ACC112 (cell line): ENCODE measurements at regions not wholly inside any gene's neighbourhood (a gene's known extent, or its start where the extent isn't known, plus 50 kb on each side); places are given as distances from the start of the nearest gene placed in this dataset.
"Not testable (repeated sequence)": the region's sequence is repeated elsewhere in the genome, so short reads cannot be mapped to it uniquely, and the experiment has no call there.

Source experiments
- H2AFZ ChIP-seq: fragments of 200-600 bp; sonication (generic); one replicate; pipeline ENCODE4 v1.6.0; 2017; ENCODE audit warnings: antibody characterized with exemption, low read length; ENCODE audit not compliant: unreplicated experiment
- H3K27ac ChIP-seq: fragments of 200-600 bp; sonication (generic); 2 replicates; pipeline ENCODE4 v1.5.1; 2014; ENCODE audit warnings: low read depth, mild to moderate bottlenecking, antibody characterized with exemption, low read length, moderate library complexity
- H3K27me3 ChIP-seq: fragments of 200-600 bp; sonication (generic); 2 replicates; pipeline ENCODE4 v1.6.1; 2014; ENCODE audit warnings: mild to moderate bottlenecking, antibody characterized with exemption, low read length, moderate library complexity, mixed read lengths; ENCODE audit not compliant: insufficient read depth
- H3K36me3 ChIP-seq: fragments of 200-600 bp; sonication (generic); 2 replicates; pipeline ENCODE4 v1.6.1; 2016; ENCODE audit warnings: mild to moderate bottlenecking, antibody characterized with exemption, low read length, moderate library complexity, mixed read lengths; ENCODE audit not compliant: insufficient read depth
- H3K4me1 ChIP-seq: fragments of 200-600 bp; sonication (generic); one replicate; pipeline ENCODE4 v1.6.1; 2016; ENCODE audit warnings: low read length, mixed read lengths; ENCODE audit not compliant: insufficient read depth, unreplicated experiment, control insufficient read depth
- H3K4me3 ChIP-seq: fragments of 200-600 bp; sonication (generic); 2 replicates; pipeline ENCODE4 v1.5.1; 2014; ENCODE audit warnings: mild to moderate bottlenecking, low read depth, low read length
- H3K79me2 ChIP-seq: fragments of 200-600 bp; sonication (generic); one replicate; pipeline ENCODE4 v1.6.0; 2016; ENCODE audit warnings: low read length; ENCODE audit not compliant: control insufficient read depth, unreplicated experiment, insufficient read depth

DNA sequence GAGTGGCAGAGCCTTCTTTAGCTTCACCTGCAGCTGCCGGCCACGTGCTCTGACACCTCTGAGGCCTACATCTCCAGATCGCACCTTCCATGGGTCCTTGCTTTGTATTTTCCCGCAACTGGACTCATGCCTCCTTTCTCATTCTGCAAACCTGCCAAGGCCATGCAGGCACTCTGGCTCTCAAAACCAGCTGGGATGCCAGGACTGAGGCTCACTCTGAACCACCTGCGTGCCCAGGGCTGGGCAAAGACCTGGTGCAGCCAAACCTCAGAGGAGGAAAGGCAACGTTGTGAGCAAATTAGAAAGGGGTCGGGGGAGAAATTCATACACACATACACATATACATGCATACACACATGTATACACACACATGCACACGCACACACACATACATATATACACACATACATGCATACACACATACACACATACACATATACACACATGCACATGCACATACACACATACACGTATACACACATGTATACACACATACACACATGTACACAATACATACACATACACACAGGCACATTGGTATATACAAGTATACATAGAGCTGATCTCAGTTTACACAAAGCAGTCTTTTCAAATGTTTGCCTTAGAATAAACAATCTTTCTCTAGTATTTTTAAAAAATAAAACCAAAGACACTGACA, 125.2 kb downstream of the RTP5 start:
- Histone ChIP-seq H3K4me3 (no peak overlapping the region), H3K27me3 (peaks cover 3% of the 10 kb centered on the region; the same call in 1 of the 2 replicates), H3K79me2 (no peaks in the 10 kb centered on the region), H2AFZ (no peak overlapping the region), H3K27ac (no peak overlapping the region), H3K36me3 (no peaks in the 10 kb centered on the region), H3K4me1 (no peaks in the 10 kb centered on the region)

DNA sequence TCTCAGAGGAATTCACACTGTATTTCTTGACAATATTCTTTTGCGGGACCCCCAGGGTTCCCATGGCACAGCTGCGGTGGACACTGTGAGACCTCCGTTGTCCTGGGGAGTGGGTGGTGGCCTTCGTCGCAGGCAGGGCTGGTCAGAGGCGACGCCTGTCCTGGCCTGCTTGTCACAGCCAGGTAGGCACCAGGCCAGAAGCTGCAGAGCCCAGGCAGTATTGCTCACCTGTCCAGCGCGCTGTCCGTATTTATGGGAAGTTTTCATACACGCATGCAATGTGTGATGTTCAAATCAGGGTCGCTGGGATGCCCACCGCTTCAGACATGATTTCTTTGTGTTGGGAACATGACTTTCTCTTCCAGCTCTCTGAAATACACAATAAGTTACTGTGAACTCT, 126.6 kb downstream of the RTP5 start:
- no peaks in the 10 kb centered on the region for H3K79me2 ChIP-seq
- no peak overlapping the region for H3K4me3 ChIP-seq
- H3K27ac ChIP-seq = no peak overlapping the region
- H3K36me3 ChIP-seq = no peaks in the 10 kb centered on the region
- no peaks in the 10 kb centered on the region for H3K4me1 ChIP-seq
- no peak overlapping the region for H2AFZ ChIP-seq
- peaks cover 14% of the 10 kb centered on the region; the same call in 1 of the 2 replicates for H3K27me3 ChIP-seq

DNA sequence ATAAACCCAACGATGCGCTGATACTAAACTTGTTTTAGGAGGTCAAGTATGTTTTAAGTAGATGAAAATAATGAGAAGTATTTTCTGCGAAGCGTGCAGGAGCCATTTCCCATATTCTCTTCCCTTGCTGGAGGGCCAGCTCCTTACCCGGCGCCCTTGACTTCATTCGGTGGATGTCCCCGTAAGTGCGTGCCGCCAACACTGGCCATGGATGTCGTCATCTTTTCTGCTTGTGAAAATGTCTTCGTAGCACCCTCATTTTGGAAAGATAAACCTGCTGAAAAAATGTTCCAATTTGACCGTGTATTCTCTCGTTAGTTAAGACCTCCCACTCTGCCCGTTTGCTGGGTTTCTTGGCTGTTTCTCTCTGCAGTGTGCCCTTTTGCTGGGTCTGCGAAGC, 127.5 kb downstream of the RTP5 start:
- Histone ChIP-seq H3K36me3 (no peaks in the 10 kb centered on the region), H3K27ac (no peak overlapping the region), H3K4me1 (no peaks in the 10 kb centered on the region), H3K79me2 (no peaks in the 10 kb centered on the region), H2AFZ (no peak overlapping the region), H3K4me3 (no peak overlapping the region), H3K27me3 (peaks cover 16% of the 10 kb centered on the region; the same call in 1 of the 2 replicates)

DNA sequence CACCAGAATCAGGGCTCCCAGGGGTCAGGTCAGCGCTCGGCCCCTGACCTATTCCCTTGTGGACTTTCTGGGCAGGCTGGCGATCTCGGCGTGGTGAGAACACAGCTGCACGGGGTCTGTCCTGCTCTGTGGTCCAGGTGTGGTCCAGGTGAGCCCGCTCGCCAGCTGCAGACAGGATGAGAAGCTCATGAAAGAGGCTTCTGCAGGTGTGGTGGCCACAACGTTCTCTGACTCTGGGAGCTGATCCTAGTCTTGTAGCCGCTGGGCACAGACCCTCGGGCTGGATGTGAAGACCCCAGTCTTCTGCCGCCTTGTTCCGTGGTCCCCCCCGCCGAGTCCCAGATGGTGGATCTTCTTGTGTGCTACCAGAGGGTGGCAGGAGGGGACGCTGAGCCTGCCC, 129.7 kb downstream of the RTP5 start:
- H3K36me3 ChIP-seq = no peaks in the 10 kb centered on the region
- no peak overlapping the region for H2AFZ ChIP-seq
- H3K4me1 ChIP-seq = no peaks in the 10 kb centered on the region
- H3K79me2 ChIP-seq = no peaks in the 10 kb centered on the region
- peaks cover 16% of the 10 kb centered on the region; the same call in 1 of the 2 replicates for H3K27me3 ChIP-seq
- no peak overlapping the region for H3K27ac ChIP-seq
- H3K4me3 ChIP-seq = no peak overlapping the region

DNA sequence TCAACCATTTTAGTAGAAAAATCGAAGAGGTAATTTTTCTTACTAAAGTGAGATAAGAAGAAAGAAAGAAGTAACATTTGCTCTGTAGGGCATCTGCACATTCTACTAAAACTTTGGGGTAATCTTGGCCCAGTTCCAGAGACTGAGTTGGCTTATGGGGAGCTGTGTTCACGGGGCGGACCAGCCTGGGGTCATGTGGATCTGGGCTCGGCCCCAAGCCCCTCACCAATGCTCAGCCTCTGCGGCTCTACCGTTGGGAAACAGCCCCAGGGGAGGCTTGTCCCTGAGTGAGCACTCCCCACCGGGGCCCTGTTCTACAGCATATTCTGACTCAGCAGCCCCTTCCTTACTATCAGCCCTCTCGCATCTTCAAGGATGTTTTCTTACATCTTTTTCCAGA, 132.3 kb downstream of the RTP5 start:
- Histone ChIP-seq H3K27me3 (peaks cover 16% of the 10 kb centered on the region; the same call in 1 of the 2 replicates), H3K36me3 (no peaks in the 10 kb centered on the region), H3K79me2 (no peaks in the 10 kb centered on the region), H3K4me1 (no peaks in the 10 kb centered on the region), H2AFZ (no peak overlapping the region), H3K27ac (no peak overlapping the region), H3K4me3 (no peak overlapping the region)

DNA sequence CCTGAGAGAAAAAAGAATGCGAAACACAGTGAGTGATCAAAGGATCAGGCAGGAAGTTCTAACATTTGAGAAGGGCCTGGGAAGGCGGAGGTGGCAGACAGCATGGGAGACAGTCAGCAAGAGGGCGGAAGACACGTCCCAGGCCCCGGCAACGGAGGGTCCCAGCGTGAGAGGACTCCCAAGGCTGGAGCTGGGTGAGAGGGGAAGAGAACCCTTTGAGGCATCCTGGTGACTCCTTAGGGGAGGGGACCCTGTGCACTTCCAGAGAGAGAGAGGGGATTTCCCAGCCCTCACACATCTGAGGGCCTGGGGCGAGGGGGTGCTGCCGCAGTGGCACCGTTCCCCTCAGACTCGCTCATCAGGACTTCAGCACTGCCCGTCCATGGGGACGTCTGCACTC, 133.4 kb downstream of the RTP5 start:
- no peaks in the 10 kb centered on the region for H3K79me2 ChIP-seq
- H3K4me1 ChIP-seq = no peaks in the 10 kb centered on the region
- H2AFZ ChIP-seq = no peak overlapping the region
- H3K27ac ChIP-seq = no peak overlapping the region
- H3K27me3 ChIP-seq = peaks cover 16% of the 10 kb centered on the region; the same call in 1 of the 2 replicates
- no peaks in the 10 kb centered on the region for H3K36me3 ChIP-seq
- no peak overlapping the region for H3K4me3 ChIP-seq

DNA sequence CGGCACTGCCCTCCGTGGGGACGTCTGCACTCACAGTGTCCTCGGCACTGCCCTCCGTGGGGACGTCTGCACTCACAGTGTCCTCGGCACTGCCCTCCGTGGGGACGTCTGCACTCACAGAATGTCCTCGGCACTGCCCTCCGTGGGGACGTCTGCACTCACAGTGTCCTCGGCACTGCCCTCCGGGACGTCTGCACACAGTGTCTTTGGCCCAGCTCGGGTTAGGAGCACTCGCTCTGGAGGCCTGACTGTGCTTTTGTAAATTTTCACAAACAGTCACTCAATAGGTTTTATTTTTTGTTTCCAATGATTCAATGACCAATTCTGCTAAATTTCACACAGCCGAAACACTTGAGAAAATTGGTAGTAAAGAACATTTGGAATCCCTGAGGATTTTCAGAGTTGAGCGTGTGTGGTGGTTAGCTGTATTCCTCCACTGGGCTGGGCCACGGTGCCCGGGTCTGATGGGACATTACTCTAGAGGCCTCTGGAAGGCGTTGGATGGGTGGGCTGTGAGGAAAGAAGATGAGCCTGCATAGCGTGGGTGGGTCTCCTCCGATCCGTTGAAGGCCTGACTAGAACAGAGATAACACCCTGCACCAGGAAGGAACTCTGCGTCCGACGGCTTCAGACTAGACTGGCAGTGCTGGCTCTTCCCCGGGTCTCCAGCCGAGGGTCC, 134.8 kb downstream of the RTP5 start:
- H3K27ac ChIP-seq = no peak overlapping the region
- H3K4me3 ChIP-seq = no peak overlapping the region
- H3K4me1 ChIP-seq = no peaks in the 10 kb centered on the region
- no peaks in the 10 kb centered on the region for H3K36me3 ChIP-seq
- no peaks in the 10 kb centered on the region for H3K79me2 ChIP-seq
- H3K27me3 ChIP-seq = peaks cover 16% of the 10 kb centered on the region; the same call in 1 of the 2 replicates
- no peak overlapping the region for H2AFZ ChIP-seq

DNA sequence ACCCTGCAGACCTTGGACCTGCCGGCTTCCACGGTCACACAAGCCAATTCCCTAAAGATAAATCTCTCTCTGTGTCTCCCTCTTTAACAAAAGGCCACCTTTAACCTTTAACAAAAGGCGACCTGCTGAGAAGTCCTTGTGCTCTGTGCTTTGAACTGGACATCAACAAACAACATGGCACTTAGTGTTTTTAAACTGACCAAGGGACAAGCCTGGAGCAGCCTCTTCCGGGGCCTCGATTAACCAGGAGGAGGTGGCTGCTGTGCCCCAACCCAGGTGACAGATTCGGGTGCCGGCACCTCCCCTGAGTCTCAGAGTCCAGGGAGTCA, 135.3 kb downstream of the RTP5 start:
- no peak overlapping the region for H3K27ac ChIP-seq
- peaks cover 11% of the 10 kb centered on the region; the same call in 1 of the 2 replicates for H3K27me3 ChIP-seq
- H3K4me3 ChIP-seq = no peak overlapping the region
- H3K4me1 ChIP-seq = no peaks in the 10 kb centered on the region
- no peak overlapping the region for H2AFZ ChIP-seq
- no peaks in the 10 kb centered on the region for H3K79me2 ChIP-seq
- no peaks in the 10 kb centered on the region for H3K36me3 ChIP-seq

DNA sequence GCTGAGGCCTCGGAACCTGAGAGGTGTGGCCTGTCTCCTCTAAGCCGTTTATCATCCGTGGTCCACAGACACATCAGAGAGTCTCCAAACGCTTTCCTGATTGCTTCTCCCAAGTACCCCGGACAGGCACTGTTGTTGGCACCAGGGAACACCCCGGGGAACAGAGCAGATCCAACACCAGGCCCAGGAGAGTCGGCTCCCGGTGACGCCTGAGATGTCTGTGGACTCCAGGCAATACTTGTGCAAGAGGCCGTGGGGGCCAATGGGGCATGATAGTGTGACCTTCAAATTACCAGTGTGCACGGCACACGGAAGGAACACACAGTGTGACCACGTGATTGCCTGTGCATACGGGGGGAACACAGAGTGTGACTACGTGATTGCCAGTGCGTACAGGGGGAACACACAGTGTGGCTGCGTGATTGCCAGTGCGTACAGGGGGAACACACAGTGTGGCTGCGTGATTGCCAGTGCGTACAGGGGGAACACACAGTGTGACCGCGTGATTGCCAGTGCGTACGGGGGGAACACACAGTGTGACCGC, 136.6 kb downstream of the RTP5 start:
- not testable (repeated sequence) for H3K4me1 ChIP-seq, H3K27ac ChIP-seq, H2AFZ ChIP-seq, H3K36me3 ChIP-seq, H3K79me2 ChIP-seq, H3K27me3 ChIP-seq, H3K4me3 ChIP-seq

DNA sequence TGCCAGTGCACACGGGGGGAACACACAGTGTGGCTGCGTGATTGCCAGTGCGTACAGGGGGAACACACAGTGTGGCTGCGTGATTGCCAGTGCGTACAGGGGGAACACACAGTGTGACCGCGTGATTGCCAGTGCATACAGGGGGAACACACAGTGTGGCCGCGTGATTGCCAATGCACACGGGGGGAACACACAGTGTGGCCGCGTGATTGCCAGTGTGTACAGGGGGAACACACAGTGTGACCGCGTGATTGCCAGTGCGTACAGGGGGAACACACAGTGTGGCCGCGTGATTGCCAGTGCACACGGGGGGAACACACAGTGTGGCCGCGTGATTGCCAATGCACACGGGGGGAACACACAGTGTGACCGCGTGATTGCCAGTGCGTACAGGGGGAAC, 139.4 kb downstream of the RTP5 start:
- not testable (repeated sequence) for H2AFZ ChIP-seq, H3K4me3 ChIP-seq, H3K27ac ChIP-seq, H3K4me1 ChIP-seq, H3K79me2 ChIP-seq, H3K27me3 ChIP-seq, H3K36me3 ChIP-seq

DNA sequence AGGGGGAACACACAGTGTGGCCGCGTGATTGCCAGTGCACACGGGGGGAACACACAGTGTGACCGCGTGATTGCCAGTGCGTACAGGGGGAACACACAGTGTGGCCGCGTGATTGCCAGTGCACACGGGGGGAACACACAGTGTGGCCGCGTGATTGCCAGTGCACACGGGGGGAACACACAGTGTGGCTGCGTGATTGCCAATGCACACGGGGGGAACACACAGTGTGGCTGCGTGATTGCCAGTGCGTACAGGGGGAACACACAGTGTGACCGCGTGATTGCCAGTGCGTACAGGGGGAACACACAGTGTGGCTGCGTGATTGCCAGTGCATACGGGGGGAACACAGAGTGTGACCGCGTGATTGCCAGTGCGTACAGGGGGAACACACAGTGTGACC, 140.3 kb downstream of the RTP5 start:
- not testable (repeated sequence) for H3K27me3 ChIP-seq, H3K4me3 ChIP-seq

More for the DNA sequence above, 140.3 kb downstream of the RTP5 start:
- H3K79me2 ChIP-seq, H3K4me1 ChIP-seq, H2AFZ ChIP-seq, H3K27ac ChIP-seq, H3K36me3 ChIP-seq: not testable (repeated sequence)
